OCI-LY3 (cell line): ENCODE measurements at regions not wholly inside any gene's neighbourhood (a gene's known extent, or its start where the extent isn't known, plus 50 kb on each side); places are given as distances from the start of the nearest gene placed in this dataset.

ENCODE experiments used
- CTCF ChIP-seq: fragments of 200-600, 300-600 bp; sonication (generic); IDR thresholded peaks from 2 replicates; pipeline ENCODE4 v1.5.1; 2014; ENCODE audit warnings: antibody characterized with exemption, low read length, low read depth
- EZH2phosphoT487 ChIP-seq: fragments of 200-600 bp; shearing (Covaris generic); IDR thresholded peaks from 2 replicates; pipeline ENCODE4 v1.6.1; 2018; ENCODE audit warnings: antibody characterized with exemption, mixed run types, low read depth

GRCh38 chr22:47872761-47873535 lies 1110.5 kb downstream of the TBC1D22A start:
- TF ChIP-seq CTCF (no peak), EZH2phosphoT487 (no peak)
